ENCODE measurements at regions not wholly inside any gene's neighbourhood (a gene's known extent, or its start where the extent isn't known, plus 50 kb on each side); places are given as distances from the start of the nearest gene placed in this dataset.

DNA sequence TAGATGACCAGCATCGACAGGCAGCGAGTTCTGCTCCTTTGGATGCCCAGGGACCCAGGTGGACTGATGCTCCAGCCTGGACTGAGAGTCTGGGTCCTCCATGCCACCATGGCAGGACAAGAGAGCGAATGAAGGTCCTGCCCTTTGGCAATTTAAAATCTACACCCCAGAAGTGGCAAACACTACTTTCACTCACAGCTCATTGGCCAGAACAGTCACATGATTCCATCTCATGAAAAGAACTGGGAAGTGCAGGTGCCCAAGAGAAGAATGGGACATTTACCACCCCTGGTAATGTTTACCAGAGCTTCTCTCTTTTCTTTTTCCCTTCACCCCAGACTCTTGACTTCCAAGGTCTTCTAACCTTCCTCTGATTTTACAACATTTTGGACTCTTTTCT lies 87.8 kb upstream of the SLCO3A1 start:
- no peak for TF ChIP-seq POLR2A (IDR thresholded peaks at IDR 0.05)
- TF ChIP-seq, protein P1, sequence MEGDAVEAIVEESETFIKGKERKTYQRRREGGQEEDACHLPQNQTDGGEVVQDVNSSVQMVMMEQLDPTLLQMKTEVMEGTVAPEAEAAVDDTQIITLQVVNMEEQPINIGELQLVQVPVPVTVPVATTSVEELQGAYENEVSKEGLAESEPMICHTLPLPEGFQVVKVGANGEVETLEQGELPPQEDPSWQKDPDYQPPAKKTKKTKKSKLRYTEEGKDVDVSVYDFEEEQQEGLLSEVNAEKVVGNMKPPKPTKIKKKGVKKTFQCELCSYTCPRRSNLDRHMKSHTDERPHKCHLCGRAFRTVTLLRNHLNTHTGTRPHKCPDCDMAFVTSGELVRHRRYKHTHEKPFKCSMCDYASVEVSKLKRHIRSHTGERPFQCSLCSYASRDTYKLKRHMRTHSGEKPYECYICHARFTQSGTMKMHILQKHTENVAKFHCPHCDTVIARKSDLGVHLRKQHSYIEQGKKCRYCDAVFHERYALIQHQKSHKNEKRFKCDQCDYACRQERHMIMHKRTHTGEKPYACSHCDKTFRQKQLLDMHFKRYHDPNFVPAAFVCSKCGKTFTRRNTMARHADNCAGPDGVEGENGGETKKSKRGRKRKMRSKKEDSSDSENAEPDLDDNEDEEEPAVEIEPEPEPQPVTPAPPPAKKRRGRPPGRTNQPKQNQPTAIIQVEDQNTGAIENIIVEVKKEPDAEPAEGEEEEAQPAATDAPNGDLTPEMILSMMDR (IDR thresholded peaks at IDR 0.05 in 4 of 5, conservative IDR thresholded peaks at IDR 0.05 in 1 of 5), result no peak

Data from gastrocnemius medialis (tissue), 4 donors.